SIG-M5 treated with dmso at 0.1 percent for 504 hours (cell line): ENCODE measurements at regions not wholly inside any gene's neighbourhood (a gene's known extent, or its start where the extent isn't known, plus 50 kb on each side); places are given as distances from the start of the nearest gene placed in this dataset.

Experiments
- DNase-seq: peaks from one replicate; lab custom pipeline; 2025; ENCODE audit not compliant: unreplicated experiment; lab: John Stamatoyannopoulos, UW

DNA sequence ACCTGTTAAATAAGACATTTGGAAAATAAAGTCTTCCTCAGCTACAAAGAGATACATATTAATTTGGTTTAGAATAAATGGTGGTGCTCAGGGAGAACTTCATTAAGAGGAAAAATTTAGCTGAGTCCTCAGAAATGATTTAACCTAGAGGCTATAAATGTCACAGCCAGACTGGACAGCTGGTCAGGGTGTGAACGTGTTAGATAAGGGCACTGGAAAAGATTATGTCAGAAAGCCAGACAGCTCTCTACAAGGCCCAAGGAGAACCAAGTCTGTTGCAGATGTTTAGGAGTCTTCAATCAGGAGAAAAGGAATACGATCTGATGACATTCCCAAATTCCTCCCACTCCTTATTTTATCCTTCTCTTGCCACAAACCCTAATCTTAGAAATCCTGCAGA lies 265.2 kb downstream of the MAT2B start:
- DNase-seq: no peak

DNA sequence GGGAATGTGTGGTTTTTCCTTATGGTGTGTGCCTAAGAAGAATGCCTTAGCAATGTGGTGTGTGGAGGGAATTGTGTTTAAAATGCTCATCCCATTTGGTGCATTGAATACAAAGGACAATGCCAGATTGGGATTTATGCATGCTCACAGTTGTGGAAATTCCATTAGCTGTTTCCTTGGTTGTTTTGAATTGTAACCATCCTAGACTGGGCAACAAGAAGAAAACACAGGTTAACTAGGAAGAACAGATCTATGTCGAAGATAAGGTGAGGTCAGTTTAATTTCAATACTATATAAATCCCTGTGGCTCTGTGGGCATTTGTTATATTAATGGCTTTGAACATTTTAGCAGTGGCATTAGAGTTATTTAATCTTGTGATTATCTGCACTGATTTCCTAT lies 266.8 kb downstream of the MAT2B start:
- no peak for DNase-seq

DNA sequence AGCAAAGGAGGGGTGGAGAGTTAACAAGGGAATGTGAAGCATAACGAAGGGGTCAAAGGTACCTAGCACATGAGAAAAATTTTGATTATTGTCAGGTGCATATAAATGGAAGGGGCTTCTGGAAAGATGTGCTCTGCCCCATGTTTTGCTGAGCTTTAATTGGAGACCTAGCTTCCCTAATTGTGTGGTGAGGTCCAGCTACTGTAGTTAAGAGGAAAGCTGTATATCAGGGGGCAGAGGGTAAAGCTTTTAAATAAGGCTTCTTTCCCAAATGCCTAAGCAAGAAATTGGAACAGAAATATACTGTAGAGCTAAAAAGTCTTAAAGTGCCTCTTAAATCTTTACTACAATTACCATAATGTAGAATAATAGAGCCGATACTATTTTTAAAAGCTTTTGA lies 267.2 kb downstream of the MAT2B start:
- no peak for DNase-seq

GRCh38 chr5:163773226-163773625 lies 267.8 kb downstream of the MAT2B start:
- DNase-seq: no peak

GRCh38 chr5:163789870-163790269 lies 284.5 kb downstream of the MAT2B start:
- no peak for DNase-seq

DNA sequence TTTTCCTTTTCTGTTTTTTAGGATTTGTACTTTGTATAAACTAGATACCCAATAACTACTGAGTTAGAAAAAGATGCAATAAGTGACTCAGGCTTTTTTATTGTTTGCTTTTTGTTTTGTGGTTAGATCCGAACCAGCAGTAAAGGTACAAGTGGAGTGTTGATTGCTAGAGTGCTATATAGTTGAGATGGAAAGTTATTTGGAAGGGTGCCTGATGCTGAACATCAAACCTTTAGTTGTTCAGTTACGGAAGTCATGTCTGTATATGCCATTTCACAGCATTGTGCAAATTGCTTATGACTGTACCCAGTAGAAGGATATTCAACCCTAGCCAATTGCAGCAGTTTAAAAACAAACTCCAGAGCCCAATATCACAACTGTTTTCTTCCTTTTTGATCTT lies 285.1 kb downstream of the MAT2B start:
- DNase-seq: no peak

- DNase-seq: no peak
Observed at GRCh38 chr5:163794993-163795392, 289.6 kb downstream of the MAT2B start.

DNA sequence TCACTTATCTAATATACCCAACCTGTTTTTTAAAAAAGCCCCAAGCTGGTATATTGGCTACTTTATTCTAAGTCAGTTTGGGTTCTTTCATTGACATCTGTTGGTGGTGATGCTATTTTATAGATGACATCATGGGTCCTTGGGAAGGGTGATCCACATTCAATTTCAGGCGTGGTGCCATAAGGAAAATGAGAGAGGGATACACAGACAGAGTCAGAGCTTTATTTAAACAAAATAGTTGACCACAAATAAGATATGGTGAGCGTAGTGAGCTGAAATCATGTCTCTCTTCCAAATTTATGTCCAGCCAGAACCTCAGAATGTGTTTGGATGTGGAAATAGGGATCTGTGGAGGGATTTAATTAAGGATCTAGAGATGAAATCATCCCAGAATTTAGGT lies 302.4 kb downstream of the MAT2B start:
- DNase-seq: no peak

- no peak for DNase-seq
Observed at GRCh38 chr5:163809473-163809872, 304.1 kb downstream of the MAT2B start.

GRCh38 chr5:163813900-163814299 lies 308.5 kb downstream of the MAT2B start:
- DNase-seq: no peak

DNA sequence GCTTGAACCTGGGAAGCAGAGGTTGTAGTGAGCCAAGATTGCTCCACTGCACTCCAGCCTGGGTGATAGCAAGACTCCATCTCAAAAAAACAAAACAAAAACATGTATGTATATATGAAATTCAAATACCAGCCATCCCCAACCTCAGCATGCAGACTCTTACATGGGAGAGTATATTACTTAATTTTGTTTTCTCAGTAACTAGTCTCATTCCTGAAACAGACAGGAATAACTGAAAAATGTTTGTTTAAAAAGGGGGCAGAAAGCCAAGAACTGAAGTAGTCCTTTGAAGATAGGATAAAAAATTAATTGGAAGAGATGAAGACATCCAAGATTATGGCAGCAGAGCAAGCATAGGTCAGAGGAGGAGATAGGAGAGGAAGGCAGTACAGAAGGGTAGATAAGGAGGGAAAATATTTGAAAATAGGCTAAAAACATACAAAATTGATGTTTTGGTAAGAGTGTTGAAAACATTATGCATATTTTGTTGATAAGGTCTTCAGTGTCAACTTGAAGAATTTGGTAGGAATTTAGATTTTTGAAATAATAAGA lies 309.9 kb downstream of the MAT2B start:
- no peak for DNase-seq

- DNase-seq: no peak
Observed at GRCh38 chr5:163821142-163821541, 315.7 kb downstream of the MAT2B start.

- DNase-seq: no peak
Observed at GRCh38 chr5:163822548-163822947, 317.1 kb downstream of the MAT2B start.

DNA sequence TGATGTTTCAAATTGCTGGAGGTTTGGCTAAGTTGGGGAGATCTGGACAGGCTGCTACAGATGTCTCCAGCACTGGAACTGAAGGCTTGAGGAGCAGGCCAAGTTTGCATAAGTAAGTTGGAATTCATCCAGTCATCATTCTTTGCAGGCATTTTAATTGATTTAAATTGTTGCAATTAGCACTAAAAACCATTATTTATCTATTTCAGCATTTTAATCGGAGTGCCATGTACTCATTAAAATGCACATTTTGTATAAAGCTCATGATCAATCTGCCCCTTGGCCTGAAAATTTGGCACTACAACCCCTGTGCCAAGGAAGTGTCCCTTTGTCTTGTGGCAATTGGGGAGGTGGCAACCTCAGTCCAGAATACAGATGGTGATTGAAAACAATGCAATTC lies 320.2 kb downstream of the MAT2B start:
- no peak for DNase-seq

DNA sequence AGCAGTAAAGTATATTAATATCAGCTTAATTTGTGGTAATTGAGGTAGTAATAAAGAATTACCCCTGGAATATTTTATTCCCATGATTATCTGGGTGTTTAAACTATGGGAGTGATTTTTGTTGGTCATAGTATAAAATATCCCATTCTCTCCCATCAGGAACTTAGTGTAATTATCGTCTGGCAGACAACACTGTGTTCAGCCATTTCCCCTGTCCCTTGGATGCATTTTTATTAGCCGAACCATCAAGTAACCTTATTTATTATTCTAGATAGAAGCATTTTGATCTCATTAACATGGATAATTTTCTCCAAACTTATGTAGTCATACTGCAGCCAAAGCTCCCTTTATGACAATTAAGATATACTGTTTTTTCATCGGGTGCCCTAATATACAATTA lies 320.8 kb downstream of the MAT2B start:
- DNase-seq: no peak

GRCh38 chr5:163832155-163832554 lies 326.7 kb downstream of the MAT2B start:
- no peak for DNase-seq

- no peak for DNase-seq
Observed at GRCh38 chr5:163838738-163839137, 333.3 kb downstream of the MAT2B start.

DNA sequence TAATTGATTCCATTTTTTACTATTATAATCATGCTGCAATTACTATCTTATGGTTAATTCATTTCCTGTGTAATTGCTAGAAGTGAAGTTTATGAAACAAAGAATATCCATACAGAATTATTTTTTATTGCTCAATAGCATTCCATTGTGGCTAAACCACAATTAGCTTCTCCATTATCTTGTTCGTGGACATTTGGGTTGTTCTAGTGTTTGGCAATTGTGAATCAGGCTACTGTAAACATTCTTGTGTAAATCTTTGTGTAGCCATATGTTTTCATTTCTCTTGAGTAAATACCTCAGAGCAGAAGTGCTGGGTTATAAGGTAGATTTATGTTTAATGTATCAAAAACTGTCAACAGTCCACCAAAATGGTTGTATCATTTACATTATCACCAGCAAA lies 341.1 kb downstream of the MAT2B start:
- DNase-seq: no peak

DNA sequence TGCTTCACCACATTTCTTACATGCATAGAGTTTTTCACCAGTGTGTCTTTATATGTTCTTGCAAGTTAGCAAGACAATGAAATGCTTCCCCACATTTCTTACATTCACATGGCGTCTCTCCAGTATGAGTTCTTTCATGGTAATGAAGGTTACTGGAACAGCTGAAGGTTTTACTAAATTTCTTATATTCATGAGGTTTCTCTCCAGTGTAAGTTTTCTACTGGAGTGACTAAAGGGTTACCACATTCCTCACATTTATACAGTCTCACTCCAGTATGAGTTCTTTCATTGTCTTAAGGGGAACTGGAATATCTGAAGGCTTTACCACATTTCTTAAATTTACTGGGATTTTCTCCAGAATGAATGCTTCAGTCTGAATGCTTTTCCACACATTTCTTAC lies 350.3 kb downstream of the MAT2B start:
- no peak for DNase-seq

GRCh38 chr5:163861670-163862069 lies 356.3 kb downstream of the MAT2B start:
- DNase-seq: no peak

DNA sequence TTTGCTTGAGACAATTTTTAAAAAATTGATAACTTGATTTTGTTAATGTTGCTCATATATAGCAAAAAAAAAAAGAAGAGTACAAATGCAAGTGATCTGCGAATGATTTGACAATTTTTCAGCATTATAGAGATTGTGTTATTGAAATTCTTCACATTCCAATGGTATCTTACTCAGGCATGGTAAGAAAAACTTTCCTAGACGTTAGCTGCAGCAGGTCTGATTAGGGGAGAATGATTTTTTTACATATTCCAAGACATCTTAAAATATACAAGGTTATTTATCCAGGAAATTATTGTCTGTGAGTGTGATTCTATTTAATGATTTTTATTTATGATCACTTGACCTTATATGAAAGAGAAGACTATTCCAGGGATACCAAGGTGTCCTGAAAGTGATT lies 361.9 kb downstream of the MAT2B start:
- DNase-seq: no peak

DNA sequence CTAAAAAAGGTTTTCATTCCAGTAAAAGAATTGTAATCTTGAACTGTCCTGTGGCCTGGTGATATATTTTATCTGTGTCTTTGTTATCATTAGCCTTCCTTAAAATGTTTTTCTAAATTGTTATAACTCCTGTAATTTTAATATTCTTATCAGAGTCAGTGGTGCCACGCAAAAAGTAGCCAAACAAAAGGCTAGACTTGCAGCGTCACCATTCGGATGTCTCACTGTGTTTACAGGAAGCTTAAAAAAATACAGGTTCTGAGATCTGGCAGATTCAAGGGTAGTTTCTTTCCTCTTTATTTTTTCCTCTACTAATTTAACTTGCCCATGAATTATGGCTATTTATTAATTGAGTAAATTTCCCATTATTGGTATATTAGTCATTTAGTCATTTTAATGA lies 362.3 kb downstream of the MAT2B start:
- DNase-seq: no peak

DNA sequence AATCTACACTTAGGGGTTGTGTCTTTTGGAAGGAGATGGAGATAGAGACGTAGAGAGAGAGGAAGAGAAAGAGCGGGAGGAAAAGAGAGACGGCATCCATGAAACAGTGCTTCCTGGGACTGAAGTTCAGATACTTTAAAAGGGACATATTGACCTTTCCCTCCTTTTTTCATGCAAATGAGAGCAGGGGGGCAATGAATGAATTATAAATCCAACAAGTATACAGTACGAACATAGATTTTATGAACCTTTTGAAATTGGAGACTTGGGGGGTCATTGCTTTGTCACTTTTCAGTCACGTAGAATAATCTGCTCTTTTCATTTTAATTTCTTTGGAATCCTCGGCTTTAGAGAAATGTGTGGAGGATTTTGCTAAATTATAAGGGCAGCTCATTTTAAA lies 364.2 kb downstream of the MAT2B start:
- no peak for DNase-seq

- DNase-seq: no peak
Observed at GRCh38 chr5:163870441-163870840, 365.0 kb downstream of the MAT2B start.
